Natural killer cell (primary cell): ENCODE measurements at regions not wholly inside any gene's neighbourhood (a gene's known extent, or its start where the extent isn't known, plus 50 kb on each side); places are given as distances from the start of the nearest gene placed in this dataset.

Experiments used
- ATAC-seq, 3 donors: fragments of 150-1000 bp in 2 of 3; fragments of 200-7000 bp in 1 of 3; cut with Tn5 transposase; 1 replicate in 1 of 3; 2 replicates in 2 of 3; pipeline ENCODE4 v1.10.0; 2021; ENCODE audit warnings: mild to moderate bottlenecking in 2 of 3, moderate library complexity in 2 of 3
- DNase-seq, 2 donors: peaks; one replicate each; pipeline versions ENCODE4 v3.0.0 to v3.0.0-alpha.2; 2013 to 2021; ENCODE audit warnings: mixed read lengths in 1 of 2
- H3K27ac ChIP-seq: one replicate; pipeline ENCODE4 v1.5.1; 2013; ENCODE audit warnings: mild to moderate bottlenecking, low read length
- H3K27me3 ChIP-seq: one replicate; pipeline ENCODE4 v1.6.1; 2013; ENCODE audit warnings: low read length; ENCODE audit not compliant: control insufficient read depth, insufficient read depth
- H3K36me3 ChIP-seq: one replicate; pipeline ENCODE4 v1.6.1; 2013; ENCODE audit warnings: low read length; ENCODE audit not compliant: control insufficient read depth, insufficient read depth
- H3K4me1 ChIP-seq: one replicate; pipeline ENCODE4 v1.6.1; 2013; ENCODE audit warnings: low read length; ENCODE audit not compliant: control insufficient read depth, insufficient read depth
- H3K4me3 ChIP-seq: one replicate; pipeline ENCODE4 v1.5.1; 2013; ENCODE audit warnings: low read length
- H3K9me3 ChIP-seq: one replicate; pipeline ENCODE4 v1.6.1; 2013; ENCODE audit warnings: low read length; ENCODE audit not compliant: control insufficient read depth, insufficient read depth
- H3K27ac Mint-ChIP-seq, 2 donors: one replicate each; pipeline ENCODE4 v1.8.0; 2022; ENCODE audit warnings: mild to moderate bottlenecking in 2 of 2, mixed read lengths in 2 of 2, moderate library complexity in 1 of 2
- H3K27me3 Mint-ChIP-seq, 2 donors: one replicate each; pipeline ENCODE4 v1.8.0; 2022; ENCODE audit warnings: low read depth in 2 of 2, mixed read lengths in 2 of 2
- H3K36me3 Mint-ChIP-seq: one replicate; pipeline ENCODE4 v1.8.0; 2022; ENCODE audit warnings: mixed read lengths
- H3K4me1 Mint-ChIP-seq, 2 donors: one replicate each; pipeline ENCODE4 v1.8.0; 2022; ENCODE audit warnings: mixed read lengths in 2 of 2
- H3K4me3 Mint-ChIP-seq: one replicate; pipeline ENCODE4 v1.8.0; 2022; ENCODE audit warnings: mild to moderate bottlenecking, moderate library complexity, mixed read lengths
- H3K9me3 Mint-ChIP-seq, 2 donors: one replicate each; pipeline ENCODE4 v1.8.0; 2022; ENCODE audit warnings: mixed read lengths in 2 of 2
- WGBS: methylation state at CpG from one replicate; pipeline ENCODE4 v1.1.7; 2013; ENCODE audit warnings: missing lambda C conversion rate; ENCODE audit not compliant: insufficient coverage; 5-methylcytosine and 5-hydroxymethylcytosine counted together
- intact Hi-C: fragments of 100-400 bp; cut with micrococcal nuclease; formaldehyde crosslinking; loops from one replicate; pipeline ENCODE4 v1.14.2; 2022
- TF ChIP-seq, protein P1 (sequence below): fragments of 200-600 bp; IDR thresholded peaks from one replicate; pipeline ENCODE4 v1.8.0; 2022; ENCODE audit warnings: antibody characterized with exemption

DNA sequence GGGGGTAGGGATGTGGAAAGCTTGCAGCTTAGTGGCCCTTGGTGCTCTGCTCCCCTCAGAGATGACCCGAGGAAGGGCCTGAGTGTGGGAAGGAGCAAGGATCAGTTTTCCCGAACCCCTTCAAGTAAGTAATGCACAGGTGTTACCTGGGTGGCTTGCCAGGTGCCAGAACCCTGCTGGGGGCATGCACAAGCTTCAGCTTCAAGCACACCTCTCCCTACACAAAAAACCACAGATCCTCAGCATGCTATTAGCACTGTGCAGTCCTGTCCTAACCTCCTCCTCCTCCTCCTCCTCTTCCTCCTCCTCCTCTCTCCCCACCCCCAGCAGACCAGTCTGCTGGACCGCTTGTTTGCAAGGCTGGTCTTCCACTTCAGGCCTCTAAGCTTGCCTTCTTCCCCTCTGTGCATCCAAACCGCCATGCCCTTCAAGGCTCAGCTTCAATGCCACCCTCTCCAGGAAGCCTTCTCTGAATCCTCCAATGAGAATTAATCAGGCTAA, 114.8 kb downstream of the ACAA2 start:
- no peaks in the 10 kb centered on the region for H3K36me3 Mint-ChIP-seq
- Histone ChIP-seq H3K36me3 (no peaks in the 10 kb centered on the region), H3K4me3 (no peak overlapping the region), H3K27me3 (no peaks in the 10 kb centered on the region), H3K27ac (no peak overlapping the region), H3K9me3 (no peaks in the 10 kb centered on the region), H3K4me1 (no peaks in the 10 kb centered on the region)
- ATAC-seq (no peak), DNase-seq (no peak)
- intact Hi-C loops: no loop called here
- 83% methylated on average over 4 of the region's 4 CpGs for WGBS
- TF ChIP-seq, protein P1, sequence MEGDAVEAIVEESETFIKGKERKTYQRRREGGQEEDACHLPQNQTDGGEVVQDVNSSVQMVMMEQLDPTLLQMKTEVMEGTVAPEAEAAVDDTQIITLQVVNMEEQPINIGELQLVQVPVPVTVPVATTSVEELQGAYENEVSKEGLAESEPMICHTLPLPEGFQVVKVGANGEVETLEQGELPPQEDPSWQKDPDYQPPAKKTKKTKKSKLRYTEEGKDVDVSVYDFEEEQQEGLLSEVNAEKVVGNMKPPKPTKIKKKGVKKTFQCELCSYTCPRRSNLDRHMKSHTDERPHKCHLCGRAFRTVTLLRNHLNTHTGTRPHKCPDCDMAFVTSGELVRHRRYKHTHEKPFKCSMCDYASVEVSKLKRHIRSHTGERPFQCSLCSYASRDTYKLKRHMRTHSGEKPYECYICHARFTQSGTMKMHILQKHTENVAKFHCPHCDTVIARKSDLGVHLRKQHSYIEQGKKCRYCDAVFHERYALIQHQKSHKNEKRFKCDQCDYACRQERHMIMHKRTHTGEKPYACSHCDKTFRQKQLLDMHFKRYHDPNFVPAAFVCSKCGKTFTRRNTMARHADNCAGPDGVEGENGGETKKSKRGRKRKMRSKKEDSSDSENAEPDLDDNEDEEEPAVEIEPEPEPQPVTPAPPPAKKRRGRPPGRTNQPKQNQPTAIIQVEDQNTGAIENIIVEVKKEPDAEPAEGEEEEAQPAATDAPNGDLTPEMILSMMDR: no peak
- no peak overlapping the region for H3K4me3 Mint-ChIP-seq
- no peak overlapping the region for H3K27ac Mint-ChIP-seq
- peaks cover 7 to 8% of the 10 kb centered on the region in 2 donors for H3K27me3 Mint-ChIP-seq
- H3K4me1 Mint-ChIP-seq: no peaks in the 10 kb centered on the region
- no peaks in the 10 kb centered on the region for H3K9me3 Mint-ChIP-seq

DNA sequence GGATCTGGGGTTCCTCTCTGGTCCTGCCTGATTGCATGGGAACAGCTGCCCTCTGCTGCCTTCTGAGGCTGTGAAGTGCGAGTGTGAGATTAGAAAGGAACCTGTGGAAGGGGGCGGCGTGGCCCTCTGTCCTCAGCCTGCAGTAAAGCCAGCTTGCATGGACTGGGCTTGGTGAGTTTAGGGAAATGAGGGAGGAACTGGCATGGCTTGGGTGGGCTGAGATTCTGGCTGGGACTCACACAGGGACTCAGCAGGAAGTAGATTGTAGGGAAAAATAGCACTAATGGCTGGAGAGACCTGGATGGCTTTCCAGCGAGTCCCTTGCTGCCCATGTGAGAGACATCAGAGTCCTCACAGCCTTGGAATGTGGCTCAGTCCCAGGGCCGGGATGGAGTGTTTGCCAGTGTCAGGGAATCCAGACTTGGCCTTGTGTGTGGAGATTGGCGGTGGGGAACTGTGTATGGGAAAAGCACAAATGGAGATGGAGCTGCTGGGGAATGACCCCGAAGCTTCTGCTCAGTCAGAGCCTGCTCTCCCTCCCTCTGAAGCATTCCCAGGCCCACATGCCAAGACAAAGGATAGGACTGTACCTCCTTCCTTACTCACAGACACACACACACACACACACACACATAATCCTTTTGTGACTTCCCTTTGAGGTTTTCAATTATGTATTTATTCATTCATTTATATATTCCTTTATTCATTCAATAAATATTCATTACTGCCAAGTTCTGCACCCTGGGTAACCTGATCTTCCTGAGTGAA, 115.4 kb downstream of the ACAA2 start:
- no peak overlapping the region for H3K27ac ChIP-seq

DNA sequence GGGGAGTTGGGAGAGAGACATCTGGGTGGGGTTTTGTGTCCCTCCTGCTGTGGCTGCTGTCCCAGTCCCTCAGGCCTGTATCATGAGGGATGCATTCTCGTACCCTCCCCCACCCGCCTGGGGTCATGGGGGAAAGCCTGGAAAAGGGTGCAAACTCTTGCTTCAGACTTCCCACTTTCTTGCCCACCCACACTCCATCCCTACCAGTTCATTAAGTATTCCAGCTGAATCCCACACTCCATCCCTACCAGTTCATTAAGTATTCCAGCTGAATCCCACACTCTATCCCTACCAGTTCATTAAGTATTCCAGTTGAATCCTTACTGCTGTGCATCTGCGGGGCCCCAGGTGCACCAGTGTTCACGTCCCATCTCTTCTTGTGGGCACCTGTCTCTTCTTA, 116.3 kb downstream of the ACAA2 start:
- H3K9me3 ChIP-seq: no peaks in the 10 kb centered on the region
- Mint-ChIP-seq H3K27ac (no peak overlapping the region), H3K4me1 (no peaks in the 10 kb centered on the region), H3K9me3 (no peaks in the 10 kb centered on the region), H3K27me3 (peaks cover 7 to 8% of the 10 kb centered on the region in 2 donors), H3K4me3 (no peak overlapping the region), H3K36me3 (no peaks in the 10 kb centered on the region)
- WGBS: 91% methylated on average over 4 of the region's 4 CpGs
- H3K36me3 ChIP-seq: no peaks in the 10 kb centered on the region
- ATAC-seq: no peak
- H3K27ac ChIP-seq: no peak overlapping the region
- intact Hi-C loops: no loop called here
- DNase-seq: no peak
- TF ChIP-seq, protein P1: no peak
- no peaks in the 10 kb centered on the region for H3K4me1 ChIP-seq
- H3K27me3 ChIP-seq: no peaks in the 10 kb centered on the region
- no peak overlapping the region for H3K4me3 ChIP-seq

More for the DNA sequence above, 115.4 kb downstream of the ACAA2 start:
- Histone ChIP-seq H3K4me1 (no peaks in the 10 kb centered on the region), H3K9me3 (no peaks in the 10 kb centered on the region), H3K36me3 (no peaks in the 10 kb centered on the region), H3K4me3 (no peak overlapping the region), H3K27me3 (no peaks in the 10 kb centered on the region)
- Mint-ChIP-seq H3K9me3 (no peaks in the 10 kb centered on the region), H3K27ac (no peak overlapping the region), H3K4me3 (no peak overlapping the region), H3K36me3 (no peaks in the 10 kb centered on the region), H3K27me3 (peaks cover 7 to 8% of the 10 kb centered on the region in 2 donors), H3K4me1 (no peaks in the 10 kb centered on the region)
- TF ChIP-seq, protein P1: no peak
- WGBS: 84% methylated on average over 7 of the region's 7 CpGs
- intact Hi-C loops: no loop called here
- DNase-seq (no peak), ATAC-seq (no peak)

DNA sequence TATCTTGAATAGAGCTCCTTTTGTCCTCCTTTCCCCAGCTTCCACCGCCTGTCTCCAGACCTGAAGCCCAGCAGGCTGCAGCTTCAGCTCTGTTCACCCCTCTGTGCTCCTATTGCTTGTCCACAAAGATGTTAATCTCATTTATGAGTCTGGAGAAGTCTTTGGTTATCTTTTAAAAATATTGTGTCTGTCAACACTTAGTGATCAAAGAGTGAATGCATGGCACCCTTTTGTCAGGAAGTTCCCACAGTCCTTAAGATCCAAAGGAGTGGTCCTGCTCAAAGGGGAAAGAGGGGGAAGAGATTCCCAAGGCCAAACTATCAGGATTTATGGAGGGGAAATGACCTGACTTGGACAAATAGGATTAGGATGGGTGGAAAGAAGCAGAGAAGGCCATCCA, 118.9 kb downstream of the ACAA2 start:
- ATAC-seq (no peak), DNase-seq (no peak)
- intact Hi-C loops: no loop called here
- 100% methylated on average over 1 of the region's 1 CpG for WGBS
- H3K4me3 Mint-ChIP-seq: no peak overlapping the region
- H3K27me3 Mint-ChIP-seq: peaks cover 7 to 8% of the 10 kb centered on the region in 2 donors
- H3K4me1 ChIP-seq: no peaks in the 10 kb centered on the region
- no peaks in the 10 kb centered on the region for H3K9me3 Mint-ChIP-seq
- H3K27ac Mint-ChIP-seq: no peak overlapping the region
- peaks cover 6 to 12% of the 10 kb centered on the region in 2 donors for H3K4me1 Mint-ChIP-seq
- TF ChIP-seq, protein P1: no peak
- no peak overlapping the region for H3K4me3 ChIP-seq
- no peaks in the 10 kb centered on the region for H3K36me3 Mint-ChIP-seq
- no peaks in the 10 kb centered on the region for H3K27me3 ChIP-seq
- H3K36me3 ChIP-seq: no peaks in the 10 kb centered on the region
- H3K9me3 ChIP-seq: no peaks in the 10 kb centered on the region
- H3K27ac ChIP-seq: no peak overlapping the region
